ENCODE measurements at regions not wholly inside any gene's neighbourhood (a gene's known extent, or its start where the extent isn't known, plus 50 kb on each side); places are given as distances from the start of the nearest gene placed in this dataset.

GRCh38 chr14:71240866-71241520 lies 333.7 kb downstream of the PCNX1 start:
- no peak for DNase-seq (ENCODE audit: low read depth)
- TF ChIP-seq POLR2A (IDR thresholded peaks at IDR 0.05; ENCODE audit: extremely low read depth, insufficient read length) = no peak
- no peak for TF ChIP-seq MYC (IDR thresholded peaks at IDR 0.05; ENCODE audit: low read depth, low read length)
- TF ChIP-seq MAX (IDR thresholded peaks at IDR 0.05; ENCODE audit: low read depth, low read length) = no peak
- no peak for TF ChIP-seq CTCF (IDR thresholded peaks at IDR 0.05; ENCODE audit: low read depth, low read length)
- no peak overlapping the region for H3K4me3 ChIP-seq (ENCODE audit: low read depth, low read length)

GRCh38 chr14:71242237-71242748 lies 335.0 kb downstream of the PCNX1 start:
- H3K4me3 ChIP-seq (ENCODE audit: low read depth, low read length) = no peak overlapping the region
- DNase-seq (ENCODE audit: low read depth) = no peak
- TF ChIP-seq CTCF (IDR thresholded peaks at IDR 0.05; ENCODE audit: low read depth, low read length) (no peak), POLR2A (IDR thresholded peaks at IDR 0.05; ENCODE audit: extremely low read depth, insufficient read length) (no peak), MYC (IDR thresholded peaks at IDR 0.05; ENCODE audit: low read depth, low read length) (no peak), MAX (IDR thresholded peaks at IDR 0.05; ENCODE audit: low read depth, low read length) (no peak)

GRCh38 chr14:71243697-71244096 lies 336.4 kb downstream of the PCNX1 start:
- no peak for DNase-seq (ENCODE audit: low read depth)
- TF ChIP-seq POLR2A (IDR thresholded peaks at IDR 0.05; ENCODE audit: extremely low read depth, insufficient read length) = no peak
- TF ChIP-seq MAX (IDR thresholded peaks at IDR 0.05; ENCODE audit: low read depth, low read length) = no peak
- no peak for TF ChIP-seq CTCF (IDR thresholded peaks at IDR 0.05; ENCODE audit: low read depth, low read length)
- no peak for TF ChIP-seq MYC (IDR thresholded peaks at IDR 0.05; ENCODE audit: low read depth, low read length)
- no peak overlapping the region for H3K4me3 ChIP-seq (ENCODE audit: low read depth, low read length)

GRCh38 chr14:71244341-71244740 lies 337.1 kb downstream of the PCNX1 start:
- H3K4me3 ChIP-seq (ENCODE audit: low read depth, low read length) = no peak overlapping the region
- DNase-seq (ENCODE audit: low read depth) = no peak
- no peak for TF ChIP-seq POLR2A (IDR thresholded peaks at IDR 0.05; ENCODE audit: extremely low read depth, insufficient read length)
- TF ChIP-seq MYC (IDR thresholded peaks at IDR 0.05; ENCODE audit: low read depth, low read length) = no peak
- no peak for TF ChIP-seq CTCF (IDR thresholded peaks at IDR 0.05; ENCODE audit: low read depth, low read length)
- TF ChIP-seq MAX (IDR thresholded peaks at IDR 0.05; ENCODE audit: low read depth, low read length) = no peak

GRCh38 chr14:71245659-71246361 lies 338.6 kb downstream of the PCNX1 start:
- no peak for TF ChIP-seq CTCF (IDR thresholded peaks at IDR 0.05; ENCODE audit: low read depth, low read length)
- TF ChIP-seq POLR2A (IDR thresholded peaks at IDR 0.05; ENCODE audit: extremely low read depth, insufficient read length) = no peak
- no peak for TF ChIP-seq MAX (IDR thresholded peaks at IDR 0.05; ENCODE audit: low read depth, low read length)
- TF ChIP-seq MYC (IDR thresholded peaks at IDR 0.05; ENCODE audit: low read depth, low read length) = no peak
- no peak overlapping the region for H3K4me3 ChIP-seq (ENCODE audit: low read depth, low read length)
- no peak for DNase-seq (ENCODE audit: low read depth)

All from NB4 (cell line).